MM.1S (cell line): ENCODE measurements at regions not wholly inside any gene's neighbourhood (a gene's known extent, or its start where the extent isn't known, plus 50 kb on each side); places are given as distances from the start of the nearest gene placed in this dataset.

ENCODE experiments used
- EZH2 ChIP-seq: fragments of 300-600 bp; sonication (generic); optimal IDR thresholded peaks from 2 replicates; pipeline ENCODE3; 2017; ENCODE audit warnings: low read depth, mild to moderate bottlenecking, antibody characterized with exemption, low read length, mixed read lengths
- TF ChIP-seq, protein P1 (sequence below): fragments of 300-600 bp; sonication (generic); IDR thresholded peaks from 2 replicates; pipeline ENCODE4 v1.5.1; 2016; ENCODE audit warnings: antibody characterized with exemption, low read length, mixed read lengths

DNA sequence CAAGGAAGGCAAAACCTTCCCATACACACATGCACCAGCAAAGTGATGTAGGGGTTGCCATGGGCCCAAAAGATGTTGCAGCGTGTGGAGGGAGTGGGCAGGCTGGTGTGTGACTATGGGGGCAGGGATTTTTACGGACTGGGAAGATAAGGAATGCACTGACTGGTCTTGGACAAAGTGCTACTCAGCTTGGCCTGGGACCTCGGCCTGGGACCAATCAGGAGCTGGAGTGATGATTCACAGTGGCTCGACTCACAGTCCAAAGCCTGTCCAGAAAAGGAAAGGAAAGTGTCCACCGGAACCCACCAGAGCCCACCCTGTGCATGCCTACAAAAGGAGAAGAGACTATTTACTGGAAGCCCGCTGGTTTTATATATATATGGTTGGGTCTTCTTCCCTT, 567.0 kb upstream of the GNPDA2 start:
- TF ChIP-seq, protein P1, sequence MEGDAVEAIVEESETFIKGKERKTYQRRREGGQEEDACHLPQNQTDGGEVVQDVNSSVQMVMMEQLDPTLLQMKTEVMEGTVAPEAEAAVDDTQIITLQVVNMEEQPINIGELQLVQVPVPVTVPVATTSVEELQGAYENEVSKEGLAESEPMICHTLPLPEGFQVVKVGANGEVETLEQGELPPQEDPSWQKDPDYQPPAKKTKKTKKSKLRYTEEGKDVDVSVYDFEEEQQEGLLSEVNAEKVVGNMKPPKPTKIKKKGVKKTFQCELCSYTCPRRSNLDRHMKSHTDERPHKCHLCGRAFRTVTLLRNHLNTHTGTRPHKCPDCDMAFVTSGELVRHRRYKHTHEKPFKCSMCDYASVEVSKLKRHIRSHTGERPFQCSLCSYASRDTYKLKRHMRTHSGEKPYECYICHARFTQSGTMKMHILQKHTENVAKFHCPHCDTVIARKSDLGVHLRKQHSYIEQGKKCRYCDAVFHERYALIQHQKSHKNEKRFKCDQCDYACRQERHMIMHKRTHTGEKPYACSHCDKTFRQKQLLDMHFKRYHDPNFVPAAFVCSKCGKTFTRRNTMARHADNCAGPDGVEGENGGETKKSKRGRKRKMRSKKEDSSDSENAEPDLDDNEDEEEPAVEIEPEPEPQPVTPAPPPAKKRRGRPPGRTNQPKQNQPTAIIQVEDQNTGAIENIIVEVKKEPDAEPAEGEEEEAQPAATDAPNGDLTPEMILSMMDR: no peak
- TF ChIP-seq EZH2: no peak
